ENCODE measurements at regions not wholly inside any gene's neighbourhood (a gene's known extent, or its start where the extent isn't known, plus 50 kb on each side); places are given as distances from the start of the nearest gene placed in this dataset.

GRCh38 chr3:194832346-194833104 is 146.8 kb downstream of the FAM43A start:
- DNase-seq (ENCODE audit: extremely low read depth in 1 of 2, low read depth in 1 of 2), result no peak

- DNase-seq (ENCODE audit: extremely low read depth in 1 of 2, low read depth in 1 of 2), result no peak
These were observed 147.6 kb downstream of the FAM43A start for GRCh38 chr3:194833114-194833910.

- no peak for DNase-seq (ENCODE audit: extremely low read depth in 1 of 2, low read depth in 1 of 2)
These were observed 151.0 kb downstream of the FAM43A start for GRCh38 chr3:194836661-194837060.

DNA sequence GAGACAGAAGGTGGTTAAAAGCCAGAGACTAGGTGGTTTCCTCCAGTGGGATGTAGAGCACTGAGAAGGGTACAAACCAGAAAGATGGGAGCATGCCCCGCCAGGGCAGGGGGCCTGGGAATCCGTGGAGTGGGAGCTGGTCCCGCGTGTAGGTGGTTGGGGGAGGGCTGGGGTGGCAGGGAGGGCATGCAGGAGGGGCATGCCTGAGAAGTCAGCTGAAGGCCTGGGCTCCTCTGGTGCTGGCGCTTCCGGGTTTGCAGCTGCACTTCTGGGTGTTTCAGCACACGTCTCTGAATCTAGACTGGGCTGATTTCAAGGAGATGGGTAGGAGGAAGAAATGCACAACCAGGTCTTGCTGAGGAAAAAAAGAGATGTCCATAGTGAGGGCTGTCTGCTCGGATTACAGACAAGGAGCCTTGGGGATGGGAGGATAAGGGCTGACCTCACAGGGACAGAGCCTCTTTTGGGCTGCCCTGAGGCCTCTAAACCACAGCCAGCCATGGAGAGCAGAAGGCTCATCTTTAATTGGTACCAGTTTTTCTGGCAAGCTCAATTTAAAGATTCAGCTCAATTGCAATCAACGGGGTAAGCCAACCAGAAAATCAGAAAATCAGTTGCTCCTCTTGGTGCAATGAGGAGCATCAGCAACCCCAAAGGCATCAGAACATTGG is 151.9 kb downstream of the FAM43A start:
- no peak for DNase-seq (ENCODE audit: extremely low read depth in 1 of 2, low read depth in 1 of 2)

DNA sequence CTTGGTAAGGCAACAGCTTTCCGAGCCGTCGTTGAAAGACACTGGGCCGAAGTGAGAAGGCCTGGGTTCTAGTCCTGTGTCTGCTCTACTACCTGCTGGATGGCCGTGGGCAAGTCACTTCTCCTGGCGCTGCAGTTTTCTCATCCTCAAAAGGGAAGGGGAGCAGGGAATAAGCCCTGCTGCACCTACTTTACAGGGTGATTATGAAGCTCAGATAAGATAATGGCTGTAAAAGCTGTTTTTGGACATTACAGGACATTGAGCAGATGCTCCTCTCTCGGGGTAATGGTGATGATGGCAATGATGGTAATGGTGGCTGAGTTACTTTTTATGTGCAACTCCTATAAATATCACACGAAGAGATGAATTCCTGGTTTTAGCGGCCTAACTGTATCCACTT is 152.6 kb downstream of the FAM43A start:
- DNase-seq (ENCODE audit: extremely low read depth in 1 of 2, low read depth in 1 of 2), result no peak

DNA sequence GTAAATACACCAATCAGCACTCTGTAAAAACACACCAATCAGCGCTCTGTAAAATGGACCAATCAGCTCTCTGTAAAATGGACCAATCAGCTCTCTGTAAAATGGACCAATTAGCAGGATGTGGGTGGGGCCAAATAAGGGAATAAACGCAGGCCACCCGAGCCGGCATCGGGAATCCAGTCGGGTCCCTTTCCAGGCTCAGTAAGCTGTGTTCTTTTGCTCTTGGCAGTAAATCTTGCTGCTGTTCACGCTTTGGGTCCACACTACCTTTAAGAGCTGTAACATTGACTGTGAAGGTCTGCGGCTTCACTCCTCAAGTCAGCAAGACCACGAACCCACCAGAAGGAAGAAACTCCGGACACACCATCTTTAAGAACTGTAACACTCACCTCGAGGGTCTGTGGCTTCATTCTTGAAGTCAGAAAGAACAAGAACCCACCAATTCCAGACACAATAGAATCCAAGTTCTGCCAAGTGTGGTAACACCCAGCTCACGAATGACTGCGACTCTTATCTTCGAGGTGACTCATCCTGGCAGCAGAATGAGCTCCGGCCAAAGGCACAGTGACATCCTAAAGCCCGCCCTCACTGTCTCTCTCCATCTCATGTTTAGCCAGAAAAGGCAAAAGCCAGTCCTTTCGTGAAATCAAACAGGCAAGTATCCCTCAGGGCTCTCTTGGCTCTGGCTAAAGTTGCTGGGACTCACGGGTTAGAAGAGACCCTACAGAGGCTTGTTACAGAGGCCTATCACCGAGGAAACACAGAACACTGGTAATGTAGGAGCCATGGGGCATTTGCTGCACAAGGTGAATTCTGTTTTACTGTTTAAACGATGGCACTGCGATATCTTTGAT is 155.2 kb downstream of the FAM43A start:
- no peak for DNase-seq (ENCODE audit: extremely low read depth in 1 of 2, low read depth in 1 of 2)

DNA sequence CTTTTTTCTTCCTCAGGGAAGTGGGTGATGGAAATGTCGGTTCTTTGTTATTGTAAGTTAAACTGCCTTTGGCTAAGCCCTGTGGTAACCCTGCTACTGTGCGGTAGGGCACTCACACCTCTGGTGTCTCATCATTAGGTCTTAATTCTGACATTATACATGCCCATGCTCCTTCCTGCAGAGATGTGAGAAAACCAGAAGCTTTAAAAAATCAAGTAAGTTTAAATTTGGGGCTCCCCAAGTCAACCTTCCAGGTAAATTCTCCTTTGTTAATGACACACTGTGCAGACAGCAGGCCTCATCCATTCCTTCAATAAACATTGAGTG is 155.8 kb downstream of the FAM43A start:
- no peak for DNase-seq (ENCODE audit: extremely low read depth in 1 of 2, low read depth in 1 of 2)

DNA sequence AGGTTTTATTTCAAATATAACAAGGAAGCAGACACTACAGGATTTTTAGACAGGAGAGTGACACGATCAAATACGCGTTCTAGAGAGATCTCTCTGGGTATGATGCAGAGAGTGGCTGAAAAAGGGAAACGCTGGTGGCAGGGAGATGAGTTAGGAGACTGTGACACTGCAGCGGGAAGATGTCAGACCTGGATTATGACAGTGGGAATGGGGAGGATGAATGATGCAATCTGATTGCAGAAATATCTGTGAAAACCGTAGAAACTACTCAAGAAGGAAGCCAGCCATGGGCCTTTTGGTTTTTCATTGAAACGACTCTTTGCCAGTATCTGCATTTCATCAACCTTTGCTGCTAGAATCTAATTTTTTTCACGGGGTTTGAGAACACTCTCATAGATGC is 157.9 kb downstream of the FAM43A start:
- DNase-seq (ENCODE audit: extremely low read depth in 1 of 2, low read depth in 1 of 2), result no peak

DNA sequence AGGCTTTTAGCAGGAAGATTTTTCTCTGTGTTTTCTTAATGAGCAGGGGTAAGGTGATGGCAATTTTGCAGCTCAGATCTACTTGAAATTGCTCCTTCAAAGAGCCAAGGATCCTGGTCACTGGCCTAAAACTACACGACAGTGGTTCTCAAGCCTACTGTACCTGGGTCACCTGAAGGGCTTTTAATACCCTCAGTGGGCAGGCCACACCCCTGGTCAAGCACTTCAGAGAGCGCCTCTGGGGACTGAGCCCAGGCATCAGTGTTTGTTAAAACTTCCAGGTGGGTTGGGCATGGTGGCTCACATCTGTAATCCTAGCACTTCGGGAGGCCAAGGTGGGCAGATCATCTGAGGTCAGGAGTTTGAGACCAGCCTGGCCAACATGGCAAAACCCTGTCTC is 158.4 kb downstream of the FAM43A start:
- no peak for DNase-seq (ENCODE audit: extremely low read depth in 1 of 2, low read depth in 1 of 2)

DNA sequence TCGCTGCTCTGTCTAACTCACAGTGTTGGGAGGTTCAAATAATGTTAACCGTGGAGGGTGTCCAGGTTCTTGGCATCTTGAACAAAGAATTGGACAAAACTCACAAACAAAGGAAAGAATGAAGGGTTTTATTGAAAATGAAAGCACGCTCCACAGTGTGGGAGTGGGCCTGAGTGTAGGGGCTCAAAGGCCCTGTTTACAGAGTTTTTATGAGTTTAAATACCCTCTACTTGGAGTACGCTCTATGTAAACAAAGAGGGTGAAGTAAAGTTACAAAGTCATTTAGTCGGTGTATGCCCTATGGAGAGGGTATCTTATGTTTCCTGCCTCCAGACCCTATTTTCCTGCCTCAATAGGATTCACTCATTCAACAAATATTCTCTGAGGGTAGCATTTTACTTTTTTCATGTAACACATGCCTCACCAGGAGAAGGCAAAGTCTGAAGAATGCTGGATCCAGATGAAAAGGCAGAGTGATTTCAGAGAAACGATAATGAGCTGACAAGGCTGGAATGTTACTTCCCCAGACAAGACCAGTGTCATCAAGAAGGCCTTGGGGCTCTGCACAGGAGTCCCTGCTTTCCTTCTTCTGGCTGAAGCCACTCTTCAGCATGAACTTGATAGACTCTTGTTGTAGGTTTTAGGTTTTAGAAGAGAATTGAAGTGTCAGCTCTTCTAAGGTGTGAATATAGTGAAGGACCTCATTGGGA is 163.6 kb downstream of the FAM43A start:
- DNase-seq (ENCODE audit: extremely low read depth in 1 of 2, low read depth in 1 of 2), result no peak

DNA sequence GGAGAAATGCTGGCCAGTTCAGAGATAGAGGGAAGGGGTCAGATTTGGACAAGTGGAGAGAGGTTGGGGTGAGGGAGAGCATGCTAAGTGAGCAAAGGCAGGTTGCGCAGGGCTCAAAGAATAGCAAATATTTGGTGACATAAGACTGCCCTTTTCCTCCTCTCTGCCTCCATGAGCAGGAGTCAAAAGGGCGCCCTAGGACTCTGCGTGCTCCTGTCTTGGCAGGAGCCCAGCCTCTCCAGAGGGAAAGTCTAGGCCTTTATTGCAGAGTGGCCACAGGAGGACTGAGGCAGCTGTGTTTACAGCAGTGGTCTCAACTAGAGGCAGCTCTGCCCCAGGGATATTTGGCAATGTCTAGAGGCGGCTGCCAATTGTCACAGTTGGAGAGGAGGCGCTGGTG is 165.6 kb downstream of the FAM43A start:
- DNase-seq (ENCODE audit: extremely low read depth in 1 of 2, low read depth in 1 of 2), result no peak

DNA sequence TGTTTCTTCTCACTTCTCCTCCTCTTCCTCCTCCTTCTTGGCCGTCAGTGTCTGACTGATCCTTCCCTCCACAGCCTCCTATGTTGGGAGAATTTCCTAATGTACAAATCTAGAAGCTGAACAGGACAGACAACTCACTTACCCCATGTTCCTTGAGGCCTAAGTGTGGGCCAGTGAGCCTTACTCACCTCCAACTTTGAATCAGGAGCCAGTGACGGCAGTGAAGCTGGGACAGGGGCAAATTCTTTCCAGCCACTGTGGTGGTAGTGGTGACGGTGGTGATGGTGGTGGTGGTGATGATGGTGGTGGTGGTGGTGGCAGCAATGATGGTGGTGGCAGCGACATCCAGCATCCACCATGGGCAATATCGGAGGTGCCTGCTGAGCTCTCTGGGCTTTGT is 166.3 kb downstream of the FAM43A start:
- DNase-seq (ENCODE audit: extremely low read depth in 1 of 2, low read depth in 1 of 2), result no peak

GRCh38 chr3:194852345-194852744 is 166.7 kb downstream of the FAM43A start:
- no peak for DNase-seq (ENCODE audit: extremely low read depth in 1 of 2, low read depth in 1 of 2)

GRCh38 chr3:194852831-194853508 is 167.3 kb downstream of the FAM43A start:
- no peak for DNase-seq (ENCODE audit: extremely low read depth in 1 of 2, low read depth in 1 of 2)

DNA sequence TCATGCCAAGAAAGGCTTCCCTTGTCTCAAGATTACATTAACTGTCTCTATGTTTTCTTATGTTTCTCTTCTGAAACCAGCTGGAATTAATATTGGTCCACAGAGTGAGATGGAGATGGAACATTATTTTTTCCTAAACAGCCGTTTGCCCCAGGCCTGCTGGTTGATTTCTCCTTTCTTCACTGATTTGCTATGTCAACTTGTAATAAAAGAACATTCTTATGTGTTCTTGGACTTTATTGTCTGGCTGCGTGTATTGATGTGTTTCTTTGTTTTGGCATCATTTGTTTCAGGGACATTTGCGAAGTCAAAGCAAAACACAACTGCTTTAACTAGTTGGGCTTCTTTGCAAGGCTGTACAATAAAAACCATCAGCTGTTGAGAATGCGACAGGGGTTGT is 168.5 kb downstream of the FAM43A start:
- no peak for DNase-seq (ENCODE audit: extremely low read depth in 1 of 2, low read depth in 1 of 2)

- DNase-seq (ENCODE audit: extremely low read depth in 1 of 2, low read depth in 1 of 2), result no peak
These were observed 169.1 kb downstream of the FAM43A start for GRCh38 chr3:194854659-194855390.

DNA sequence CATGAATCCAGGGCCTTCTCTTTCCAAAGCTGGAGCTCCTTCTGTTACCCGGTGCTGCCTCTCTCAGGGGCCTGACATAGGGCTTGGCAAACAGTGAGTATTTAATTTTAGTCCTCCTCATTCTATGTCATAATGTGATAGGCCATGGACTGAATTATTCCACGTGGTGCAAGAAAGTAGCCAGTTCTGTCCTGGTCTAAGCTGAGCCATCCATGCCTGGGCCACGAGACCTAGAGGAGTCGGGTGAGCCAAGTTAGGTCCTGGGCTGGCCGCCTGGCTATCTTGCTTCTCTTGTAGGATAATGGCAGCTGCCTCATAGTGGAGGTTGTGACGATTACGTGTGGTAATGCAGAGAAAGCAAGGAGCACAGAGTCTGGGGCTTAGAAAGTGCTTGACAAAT is 170.6 kb downstream of the FAM43A start:
- no peak for DNase-seq (ENCODE audit: extremely low read depth in 1 of 2, low read depth in 1 of 2)

- no peak for DNase-seq (ENCODE audit: extremely low read depth in 1 of 2, low read depth in 1 of 2)
These were observed 171.9 kb downstream of the FAM43A start for GRCh38 chr3:194857469-194858113.

GRCh38 chr3:194858382-194858781 is 172.7 kb downstream of the FAM43A start:
- no peak for DNase-seq (ENCODE audit: extremely low read depth in 1 of 2, low read depth in 1 of 2)
